RPMI8226 (cell line): ENCODE measurements at regions not wholly inside any gene's neighbourhood (a gene's known extent, or its start where the extent isn't known, plus 50 kb on each side); places are given as distances from the start of the nearest gene placed in this dataset.
"Not testable (repeated sequence)": the region's sequence is repeated elsewhere in the genome, so short reads cannot be mapped to it uniquely, and the experiment has no call there.

Experiments used
- DNase-seq: peaks from one replicate; pipeline ENCODE4 v3.0.0-alpha.2; 2015

- DNase-seq, result no peak
Measured at GRCh38 chr3:164458986-164459385, 619.3 kb downstream of the SI start.

GRCh38 chr3:164453714-164454113 lies 624.6 kb downstream of the SI start:
- no peak for DNase-seq

GRCh38 chr3:164452707-164453106 lies 625.6 kb downstream of the SI start:
- DNase-seq, result no peak

GRCh38 chr3:164451072-164451910 lies 627.0 kb downstream of the SI start:
- no peak for DNase-seq

GRCh38 chr3:164450276-164450905 lies 627.9 kb downstream of the SI start:
- no peak for DNase-seq

GRCh38 chr3:164419220-164419619 lies 659.1 kb downstream of the SI start:
- DNase-seq, result no peak

GRCh38 chr3:164418414-164418813 lies 659.9 kb downstream of the SI start:
- DNase-seq, result no peak

GRCh38 chr3:164417955-164418354 lies 660.3 kb downstream of the SI start:
- no peak for DNase-seq

- no peak for DNase-seq
Measured at GRCh38 chr3:164416491-164417222, 661.6 kb downstream of the SI start.

GRCh38 chr3:164408326-164408725 lies 670.0 kb downstream of the SI start:
- DNase-seq, result no peak

GRCh38 chr3:164407111-164407510 lies 671.2 kb downstream of the SI start:
- no peak for DNase-seq

- DNase-seq, result no peak
Measured at GRCh38 chr3:164406281-164406680, 672.0 kb downstream of the SI start.

- DNase-seq, result no peak
Measured at GRCh38 chr3:164401923-164402322, 676.4 kb downstream of the SI start.

- DNase-seq, result not testable (repeated sequence)
Measured at GRCh38 chr3:164401440-164401839, 676.9 kb downstream of the SI start.

- DNase-seq, result no peak
Measured at GRCh38 chr3:164397462-164397861, 680.8 kb downstream of the SI start.

- DNase-seq, result no peak
Measured at GRCh38 chr3:164393171-164393570, 685.1 kb downstream of the SI start.

- DNase-seq, result no peak
Measured at GRCh38 chr3:164390046-164390445, 688.2 kb downstream of the SI start.

- DNase-seq, result no peak
Measured at GRCh38 chr3:164387236-164387635, 691.1 kb downstream of the SI start.

- no peak for DNase-seq
Measured at GRCh38 chr3:164380156-164380555, 698.1 kb downstream of the SI start.

GRCh38 chr3:164377466-164377865 lies 700.8 kb downstream of the SI start:
- no peak for DNase-seq

GRCh38 chr3:164375995-164376394 lies 702.3 kb downstream of the SI start:
- DNase-seq, result no peak

- DNase-seq, result no peak
Measured at GRCh38 chr3:164375538-164375937, 702.8 kb downstream of the SI start.

GRCh38 chr3:164371681-164372080 lies 706.6 kb downstream of the SI start:
- DNase-seq, result no peak

- no peak for DNase-seq
Measured at GRCh38 chr3:164370970-164371369, 707.3 kb downstream of the SI start.
